Spleen (tissue), 11 donors: ENCODE measurements at regions not wholly inside any gene's neighbourhood (a gene's known extent, or its start where the extent isn't known, plus 50 kb on each side); places are given as distances from the start of the nearest gene placed in this dataset.

Experiments used
- DNase-seq: peaks from one replicate; pipeline ENCODE4 v3.0.0-alpha.2; 2020
- H3K27ac ChIP-seq, 8 donors: fragments of 200-600 bp; sonication (generic) in 7 of 8; 1 replicate in 4 of 8; 2 replicates in 4 of 8; pipeline versions ENCODE4 v1.5.0 to v1.8.0; 2016 to 2021; ENCODE audit warnings: inconsistent platforms in 4 of 8, mild to moderate bottlenecking in 4 of 8, moderate library complexity in 1 of 8
- H3K27me3 ChIP-seq, 7 donors: fragments of 200-600 bp; sonication (generic) in 6 of 7; replicated peaks in 1 of 7; 1 replicate in 4 of 7; 2 replicates in 3 of 7; pipeline versions ENCODE4 v1.5.0 to v1.8.0; 2016 to 2021; ENCODE audit warnings: inconsistent platforms in 3 of 7, mild to moderate bottlenecking in 1 of 7
- H3K36me3 ChIP-seq, 6 donors: fragments of 200-600 bp; sonication (generic) in 5 of 6; 1 replicate in 4 of 6; 2 replicates in 2 of 6; pipeline versions ENCODE4 v1.5.0 to v1.8.0; 2016 to 2021; ENCODE audit warnings: inconsistent platforms in 2 of 6
- H3K4me1 ChIP-seq, 6 donors: fragments of 200-600 bp; sonication (generic) in 5 of 6; 1 replicate in 3 of 6; 2 replicates in 3 of 6; pipeline versions ENCODE4 v1.5.0 to v1.8.0; 2016 to 2021; ENCODE audit warnings: inconsistent platforms in 3 of 6
- H3K4me3 ChIP-seq, 8 donors: fragments of 200-600 bp; sonication (generic) in 7 of 8; 1 replicate in 4 of 8; 2 replicates in 4 of 8; pipeline versions ENCODE4 v1.5.0 to v1.8.0; 2016 to 2021; ENCODE audit warnings: inconsistent platforms in 4 of 8, mild to moderate bottlenecking in 4 of 8, moderate library complexity in 2 of 8
- H3K9me3 ChIP-seq, 8 donors: fragments of 200-600 bp; sonication (generic) in 7 of 8; 1 replicate in 4 of 8; 2 replicates in 4 of 8; pipeline versions ENCODE4 v1.5.0 to v1.8.0; 2016 to 2021; ENCODE audit warnings: inconsistent platforms in 4 of 8
- POLR2A ChIP-seq, 3 donors: fragments of 450-650 bp; IDR thresholded peaks; one replicate each; pipeline ENCODE4 v1.5.1; 2017; ENCODE audit warnings: antibody characterized with exemption in 3 of 3, mild to moderate bottlenecking in 1 of 3
- POLR2AphosphoS5 ChIP-seq, 3 donors: sonication (generic); formaldehyde crosslinking; IDR thresholded peaks; one replicate each; pipeline ENCODE4 v1.5.1; 2017; ENCODE audit warnings: antibody characterized with exemption in 3 of 3
- WGBS, 5 donors: extraction: QIAGEN DNeasy Blood & Tissue Kit in 3 of 5; methylation state at CpG; one replicate each; pipeline versions ENCODE4 v1.1.5 to v1.1.7; 2013 to 2018; 5-methylcytosine and 5-hydroxymethylcytosine counted together
- intact Hi-C: fragments of 100-400 bp; cut with DNase I; formaldehyde crosslinking; loops from one replicate; pipeline ENCODE4 v1.15.0; 2023; ENCODE audit warnings: low total_unique reads
- TF ChIP-seq, protein P1 (sequence below), 11 experiments: fragments of 200-600 bp in 7 of 11; fragments of 450-650 bp in 4 of 11; sonication (generic) in 4 of 11; IDR thresholded peaks in 8 of 11; conservative IDR thresholded peaks in 3 of 11; 1 replicate in 7 of 11; 2 replicates in 4 of 11; pipeline versions ENCODE4 v1.4.0 to v1.8.0; 2016 to 2021; ENCODE audit warnings: antibody characterized with exemption in 11 of 11, inconsistent platforms in 4 of 11, mild to moderate bottlenecking in 1 of 11
- donor health status: healthy with polysubstance abuse.
- donor health status: DM: no; HTN: no; CAD: no; lungs with moderate emphysema.
- donor health status: DM: no; HTN: no; CAD: no.
- donor health status: Bipolar disorder and iron deficiency.
- donor health status: healthy.
- donor health status: DM: no; HTN: no; CAD: no.
- donor health status: DM: yes; HTN: yes; CAD: no.

DNA sequence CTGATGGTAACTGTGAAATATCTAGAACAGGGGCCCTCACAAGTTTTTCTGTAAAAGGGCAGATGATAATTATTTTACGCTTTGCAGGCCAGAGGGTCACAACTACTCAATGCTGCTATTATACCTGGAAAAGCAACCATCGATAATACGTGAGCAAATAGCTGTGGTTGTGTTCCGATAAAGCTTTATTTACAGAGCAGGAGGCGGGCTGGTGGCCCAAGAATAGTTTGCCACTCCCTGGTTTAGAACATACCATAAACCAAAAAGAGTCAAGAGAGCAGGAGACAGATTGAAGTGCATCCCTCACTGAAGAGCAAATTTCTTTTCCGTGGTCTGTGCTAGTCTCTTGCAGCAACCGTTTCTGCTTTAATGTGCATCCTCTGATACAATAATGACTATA is 77.9 kb upstream of the DYNLRB2 start:
- no peak for TF ChIP-seq POLR2AphosphoS5 (IDR thresholded peaks at IDR 0.05)
- TF ChIP-seq POLR2A (IDR thresholded peaks at IDR 0.05): no peak
- TF ChIP-seq, protein P1, sequence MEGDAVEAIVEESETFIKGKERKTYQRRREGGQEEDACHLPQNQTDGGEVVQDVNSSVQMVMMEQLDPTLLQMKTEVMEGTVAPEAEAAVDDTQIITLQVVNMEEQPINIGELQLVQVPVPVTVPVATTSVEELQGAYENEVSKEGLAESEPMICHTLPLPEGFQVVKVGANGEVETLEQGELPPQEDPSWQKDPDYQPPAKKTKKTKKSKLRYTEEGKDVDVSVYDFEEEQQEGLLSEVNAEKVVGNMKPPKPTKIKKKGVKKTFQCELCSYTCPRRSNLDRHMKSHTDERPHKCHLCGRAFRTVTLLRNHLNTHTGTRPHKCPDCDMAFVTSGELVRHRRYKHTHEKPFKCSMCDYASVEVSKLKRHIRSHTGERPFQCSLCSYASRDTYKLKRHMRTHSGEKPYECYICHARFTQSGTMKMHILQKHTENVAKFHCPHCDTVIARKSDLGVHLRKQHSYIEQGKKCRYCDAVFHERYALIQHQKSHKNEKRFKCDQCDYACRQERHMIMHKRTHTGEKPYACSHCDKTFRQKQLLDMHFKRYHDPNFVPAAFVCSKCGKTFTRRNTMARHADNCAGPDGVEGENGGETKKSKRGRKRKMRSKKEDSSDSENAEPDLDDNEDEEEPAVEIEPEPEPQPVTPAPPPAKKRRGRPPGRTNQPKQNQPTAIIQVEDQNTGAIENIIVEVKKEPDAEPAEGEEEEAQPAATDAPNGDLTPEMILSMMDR (IDR thresholded peaks at IDR 0.05 in 8 of 11, conservative IDR thresholded peaks at IDR 0.05 in 3 of 11): no peak
- Histone ChIP-seq H3K27me3 (peaks cover 0 to 17% (median 0%) of the 10 kb centered on the region in 7 donors), H3K9me3 (no peaks in the 10 kb centered on the region), H3K27ac (no peak overlapping the region), H3K36me3 (no peaks in the 10 kb centered on the region), H3K4me3 (no peak overlapping the region), H3K4me1 (peaks cover 0 to 9% (median 6%) of the 10 kb centered on the region in 6 donors)
- intact Hi-C loops: no loop called here
- 82 to 91% (median 86%) methylated on average over 7 of the region's 7 CpGs for WGBS, 5 donors
- no peak for DNase-seq

- H3K36me3 ChIP-seq: no peaks in the 10 kb centered on the region
- no peak overlapping the region for H3K4me3 ChIP-seq
- H3K27ac ChIP-seq: no peak overlapping the region
- DNase-seq: no peak
- TF ChIP-seq, protein P1 (IDR thresholded peaks at IDR 0.05 in 8 of 11, conservative IDR thresholded peaks at IDR 0.05 in 3 of 11): no peak
- no peak for TF ChIP-seq POLR2AphosphoS5 (IDR thresholded peaks at IDR 0.05)
- TF ChIP-seq POLR2A (IDR thresholded peaks at IDR 0.05): no peak
- intact Hi-C loops: no loop called here
- H3K27me3 ChIP-seq: peaks cover 0 to 17% (median 0%) of the 10 kb centered on the region in 7 donors
- 67 to 90% (median 75%) methylated on average over 1 of the region's 1 CpG for WGBS, 5 donors
- H3K9me3 ChIP-seq: no peaks in the 10 kb centered on the region
- peaks cover 0 to 2% (median 0%) of the 10 kb centered on the region in 6 donors for H3K4me1 ChIP-seq
These were observed 79.8 kb upstream of the DYNLRB2 start for GRCh38 chr16:80460988-80461387.

DNA sequence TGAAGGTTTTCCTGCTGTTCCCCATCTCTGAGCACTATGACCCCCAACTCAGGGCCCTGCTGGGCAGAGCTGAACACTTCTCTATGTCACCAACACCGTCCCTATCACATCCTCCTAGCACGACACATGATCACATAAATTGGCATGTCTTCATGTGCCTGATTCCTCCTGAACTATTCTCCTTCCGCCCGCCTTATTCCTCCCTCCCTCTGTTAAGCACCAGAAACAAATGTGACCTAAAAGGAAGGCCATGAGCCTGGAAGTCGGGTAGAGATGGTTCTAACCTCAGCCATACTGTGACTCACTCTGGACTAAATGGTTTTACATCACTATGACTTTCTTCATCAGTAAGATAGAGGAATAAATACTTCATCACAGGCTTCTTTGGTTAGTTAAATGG is 80.8 kb upstream of the DYNLRB2 start:
- Histone ChIP-seq H3K4me1 (no peaks in the 10 kb centered on the region), H3K9me3 (no peaks in the 10 kb centered on the region), H3K27me3 (peaks cover 0 to 26% (median 0%) of the 10 kb centered on the region in 7 donors), H3K36me3 (no peaks in the 10 kb centered on the region), H3K4me3 (no peak overlapping the region), H3K27ac (no peak overlapping the region)
- intact Hi-C loops: no loop called here
- no peak for DNase-seq
- WGBS, 5 donors: 57 to 78% (median 66%) methylated on average over 4 to 5 of the region's 5 CpGs
- TF ChIP-seq POLR2A (IDR thresholded peaks at IDR 0.05): no peak
- no peak for TF ChIP-seq POLR2AphosphoS5 (IDR thresholded peaks at IDR 0.05)
- TF ChIP-seq, protein P1 (IDR thresholded peaks at IDR 0.05 in 8 of 11, conservative IDR thresholded peaks at IDR 0.05 in 3 of 11): no peak

DNA sequence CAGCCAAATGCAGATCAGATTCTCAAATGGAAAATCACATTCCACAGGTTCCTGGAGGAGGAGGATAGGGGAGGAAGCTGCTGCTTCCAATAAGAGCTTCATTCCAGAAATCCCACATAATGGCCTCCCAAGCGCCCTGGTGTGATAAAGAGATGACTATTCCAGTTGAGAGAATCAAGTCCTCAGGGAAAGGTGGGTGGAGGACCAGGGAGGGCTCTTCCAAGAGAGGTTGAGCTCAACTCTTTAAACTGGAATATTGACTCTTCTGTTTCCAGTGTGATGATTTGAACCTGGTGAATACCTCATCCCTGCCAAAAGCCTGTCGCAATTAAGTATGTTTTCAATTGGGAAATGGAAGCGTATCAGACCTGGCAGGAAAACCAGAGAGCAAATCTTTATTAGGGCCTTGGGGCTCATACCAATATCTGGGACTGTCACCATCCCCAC is 81.4 kb upstream of the DYNLRB2 start:
- Histone ChIP-seq H3K4me3 (no peak overlapping the region), H3K9me3 (no peaks in the 10 kb centered on the region), H3K4me1 (no peaks in the 10 kb centered on the region), H3K36me3 (no peaks in the 10 kb centered on the region), H3K27me3 (peaks cover 0 to 26% (median 0%) of the 10 kb centered on the region in 7 donors), H3K27ac (no peak overlapping the region)
- 68 to 91% (median 83%) methylated on average over 3 of the region's 3 CpGs for WGBS, 5 donors
- intact Hi-C loops: no loop called here
- TF ChIP-seq, protein P1 (IDR thresholded peaks at IDR 0.05 in 8 of 11, conservative IDR thresholded peaks at IDR 0.05 in 3 of 11): no peak
- no peak for TF ChIP-seq POLR2A (IDR thresholded peaks at IDR 0.05)
- no peak for TF ChIP-seq POLR2AphosphoS5 (IDR thresholded peaks at IDR 0.05)
- DNase-seq: no peak
